ENCODE measurements at regions not wholly inside any gene's neighbourhood (a gene's known extent, or its start where the extent isn't known, plus 50 kb on each side); places are given as distances from the start of the nearest gene placed in this dataset.

GRCh38 chr11:80816966-80817365 lies 1376.1 kb upstream of the TENM4 start:
- DNase-seq: no peak

DNA sequence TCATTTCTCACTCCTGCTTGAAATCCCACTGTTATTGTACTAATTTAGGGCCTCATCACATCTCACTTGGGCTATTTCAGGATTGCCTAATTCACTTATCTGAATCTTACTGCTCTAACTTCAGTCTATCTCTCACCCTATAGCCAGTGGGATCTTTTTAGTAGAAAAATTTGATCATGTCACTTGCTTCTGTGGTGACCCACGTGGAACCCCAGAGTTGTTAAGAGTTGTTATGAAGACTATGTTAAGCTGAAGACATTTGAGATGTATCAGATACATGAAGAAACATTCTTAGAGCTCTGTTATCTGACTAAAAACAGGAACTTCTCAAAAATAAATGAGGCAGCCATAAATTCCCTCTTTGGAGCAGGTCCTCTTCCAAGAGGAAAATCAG lies 1375.6 kb upstream of the TENM4 start:
- DNase-seq: no peak

- peak; percentile 18 for DNase-seq
These were observed 1375.1 kb upstream of the TENM4 start for GRCh38 chr11:80815752-80816453.

DNA sequence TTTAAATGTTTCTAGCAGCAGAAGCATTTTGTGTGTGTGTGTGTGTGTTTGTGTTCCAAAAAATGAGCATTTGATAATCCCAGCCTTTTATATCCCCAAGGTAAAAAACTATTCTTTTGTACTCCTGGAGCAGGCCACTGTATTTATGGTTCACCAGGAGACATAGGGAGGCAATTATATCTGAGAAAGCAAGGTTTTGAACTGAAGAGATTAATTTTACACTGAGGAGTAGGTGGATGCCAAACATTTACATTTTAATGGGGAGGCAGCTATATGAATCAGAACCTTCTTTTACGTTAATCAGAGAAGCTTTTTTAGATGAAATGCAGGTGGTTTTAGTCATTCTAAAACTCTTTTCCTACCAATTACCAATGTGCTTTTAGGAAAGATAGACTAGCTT lies 1374.0 kb upstream of the TENM4 start:
- no peak for DNase-seq

- no peak for DNase-seq
These were observed 1369.9 kb upstream of the TENM4 start for GRCh38 chr11:80810695-80811094.

- no peak for DNase-seq
These were observed 1357.3 kb upstream of the TENM4 start for GRCh38 chr11:80798174-80798573.

GRCh38 chr11:80783561-80783960 lies 1342.7 kb upstream of the TENM4 start:
- DNase-seq: no peak

- DNase-seq: no peak
These were observed 1341.5 kb upstream of the TENM4 start for GRCh38 chr11:80782135-80782885.

GRCh38 chr11:80779905-80780605 lies 1339.2 kb upstream of the TENM4 start:
- no peak for DNase-seq

DNA sequence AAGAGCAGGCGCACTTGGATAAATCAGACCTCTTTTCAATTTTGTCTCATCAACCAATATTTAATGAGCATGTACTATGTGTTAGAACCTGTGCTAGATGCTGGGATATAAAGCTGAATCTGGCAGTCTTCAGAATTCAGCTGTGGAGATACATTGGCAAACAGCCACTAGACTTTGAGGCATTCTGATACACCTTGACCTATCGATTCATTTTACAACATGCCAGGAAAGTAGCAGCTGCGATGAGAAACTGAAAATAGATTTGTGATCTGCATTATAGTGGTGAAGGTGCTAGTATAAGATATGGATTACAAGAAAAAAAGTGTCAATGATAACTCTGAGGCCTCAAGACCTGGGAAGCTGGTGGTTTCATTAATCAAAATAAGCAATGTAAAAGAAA lies 1338.1 kb upstream of the TENM4 start:
- no peak for DNase-seq

- no peak for DNase-seq
These were observed 1337.6 kb upstream of the TENM4 start for GRCh38 chr11:80778432-80778831.

GRCh38 chr11:80773919-80774318 lies 1333.1 kb upstream of the TENM4 start:
- no peak for DNase-seq

DNA sequence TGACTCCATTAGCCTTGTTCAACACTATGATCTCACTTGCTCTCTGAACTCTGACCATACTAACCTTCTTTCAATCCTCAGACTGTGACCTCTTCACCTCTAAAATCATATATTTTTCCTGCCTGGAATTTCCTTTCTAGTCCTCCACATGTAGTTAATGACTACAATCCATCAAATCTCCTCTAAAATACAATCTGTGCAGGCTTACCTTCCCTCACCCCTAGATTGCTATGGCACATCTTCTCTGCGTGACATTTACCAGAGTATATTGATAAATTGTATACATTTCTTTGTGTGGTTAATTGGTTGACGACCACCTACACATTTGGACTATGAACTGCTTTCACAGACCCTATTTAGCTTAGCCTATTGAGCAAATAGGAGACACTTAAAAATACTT lies 1330.2 kb upstream of the TENM4 start:
- DNase-seq: no peak

GRCh38 chr11:80758787-80759186 lies 1318.0 kb upstream of the TENM4 start:
- DNase-seq: no peak

GRCh38 chr11:80748207-80748925 lies 1307.5 kb upstream of the TENM4 start:
- DNase-seq: no peak

GRCh38 chr11:80746300-80746699 lies 1305.5 kb upstream of the TENM4 start:
- DNase-seq: no peak

GRCh38 chr11:80745416-80745815 lies 1304.6 kb upstream of the TENM4 start:
- no peak for DNase-seq

- DNase-seq: peak; percentile 27
These were observed 1293.0 kb upstream of the TENM4 start for GRCh38 chr11:80733790-80734189.

DNA sequence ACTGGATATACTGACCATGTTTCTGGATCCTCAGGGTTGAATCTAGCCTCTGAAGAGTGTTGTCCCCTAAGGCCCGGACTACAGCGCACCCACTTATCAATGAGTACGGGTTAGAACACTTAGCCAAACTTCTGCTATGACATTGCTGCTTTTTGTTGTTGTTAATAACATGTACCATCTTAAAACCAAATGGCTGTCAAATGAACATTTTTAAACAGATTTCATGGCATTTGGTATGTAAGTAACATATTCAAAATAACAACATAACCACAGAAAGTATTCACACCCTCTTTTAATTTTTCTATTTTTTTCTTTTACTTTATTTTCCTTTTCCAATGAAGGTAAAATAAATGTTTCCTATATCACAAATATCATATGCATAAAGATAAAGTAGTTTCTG lies 1292.5 kb upstream of the TENM4 start:
- DNase-seq: no peak

DNA sequence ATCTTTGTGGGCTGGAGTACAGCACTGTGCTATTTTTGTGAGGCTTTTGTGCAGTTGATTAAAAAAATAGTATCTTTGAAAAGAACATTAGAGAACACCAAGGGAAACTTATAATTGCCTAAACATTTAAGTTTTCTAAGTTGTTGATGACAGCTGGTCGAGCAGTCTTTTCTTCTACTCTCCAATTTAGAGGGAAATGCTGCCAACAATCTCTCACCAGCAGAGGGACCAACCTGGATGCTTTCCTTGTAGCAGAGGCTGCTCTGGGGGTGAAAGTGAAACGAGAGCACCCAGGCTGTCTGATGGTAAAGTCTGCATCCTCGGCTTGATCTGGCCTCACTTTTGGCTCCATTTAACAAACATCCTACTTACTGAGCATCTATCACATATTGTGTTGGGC lies 1286.5 kb upstream of the TENM4 start:
- DNase-seq: peak; percentile 70

DNA sequence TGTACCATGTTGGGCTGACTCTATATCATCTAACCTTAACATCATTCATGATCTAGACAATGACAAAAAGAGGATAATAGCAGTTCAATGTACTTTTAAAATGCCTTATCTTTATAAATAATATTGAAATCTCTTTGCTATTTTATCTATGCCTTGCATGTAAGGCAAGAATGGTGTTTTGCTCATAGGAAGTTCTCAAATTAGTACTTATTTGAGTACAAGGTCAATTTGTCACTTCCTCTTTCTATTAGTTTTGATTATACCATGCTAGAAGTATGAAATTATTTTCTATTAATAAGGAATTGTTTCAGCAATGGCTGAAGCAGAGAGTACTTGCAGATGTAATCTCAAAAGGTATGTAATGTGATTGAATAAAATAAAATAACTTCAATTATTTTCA lies 1285.4 kb upstream of the TENM4 start:
- no peak for DNase-seq

DNA sequence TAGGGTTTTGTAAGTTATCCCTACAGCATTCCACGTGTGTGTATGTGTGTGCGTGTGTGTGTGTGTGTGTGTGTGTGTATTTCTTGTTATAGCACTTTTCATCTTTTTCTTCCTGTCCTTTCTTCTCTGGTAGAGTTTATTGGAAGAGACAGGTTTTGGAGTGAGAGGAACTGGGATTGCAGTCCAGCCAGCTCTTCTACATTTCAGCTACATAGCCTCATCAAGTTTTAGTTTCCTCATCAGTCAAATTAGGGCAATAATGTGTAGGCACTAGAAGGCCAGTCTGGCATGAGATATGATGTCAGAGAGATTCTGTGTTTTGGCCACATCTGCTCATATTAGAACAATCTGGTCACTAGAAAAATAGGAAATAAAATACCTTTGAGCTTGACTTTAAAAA lies 1283.5 kb upstream of the TENM4 start:
- no peak for DNase-seq

- no peak for DNase-seq
These were observed 1281.8 kb upstream of the TENM4 start for GRCh38 chr11:80722629-80723028.

Data from DMS53 (cell line).